A204.1 (cell line): ENCODE measurements at regions not wholly inside any gene's neighbourhood (a gene's known extent, or its start where the extent isn't known, plus 50 kb on each side); places are given as distances from the start of the nearest gene placed in this dataset.

ENCODE experiments used
- FAIRE-seq: peaks from 2 replicates; lab custom pipeline; 2012; peaks lifted over from hg19 to GRCh38; lab: Jason Lieb, UNC

DNA sequence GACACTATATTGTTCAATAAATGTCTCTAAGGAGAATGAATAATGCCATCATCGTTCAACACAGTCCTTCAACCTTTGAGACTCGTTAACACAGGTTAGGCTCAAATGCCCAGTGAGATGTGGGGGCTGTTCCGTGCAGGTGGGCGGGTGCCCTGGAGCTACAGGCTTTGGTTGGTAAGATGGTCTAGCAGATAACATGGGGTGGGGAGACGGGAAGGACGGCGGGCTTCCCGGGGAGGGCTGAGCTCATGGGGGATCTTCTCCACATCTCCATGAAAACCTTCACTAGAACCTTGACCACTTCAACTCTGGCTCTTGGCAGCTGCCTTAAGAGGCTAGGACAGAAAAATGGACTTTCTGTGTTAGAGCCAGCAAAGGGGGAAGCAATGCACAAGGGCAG lies 134.1 kb upstream of the TCERG1L start:
- no peak for FAIRE-seq

DNA sequence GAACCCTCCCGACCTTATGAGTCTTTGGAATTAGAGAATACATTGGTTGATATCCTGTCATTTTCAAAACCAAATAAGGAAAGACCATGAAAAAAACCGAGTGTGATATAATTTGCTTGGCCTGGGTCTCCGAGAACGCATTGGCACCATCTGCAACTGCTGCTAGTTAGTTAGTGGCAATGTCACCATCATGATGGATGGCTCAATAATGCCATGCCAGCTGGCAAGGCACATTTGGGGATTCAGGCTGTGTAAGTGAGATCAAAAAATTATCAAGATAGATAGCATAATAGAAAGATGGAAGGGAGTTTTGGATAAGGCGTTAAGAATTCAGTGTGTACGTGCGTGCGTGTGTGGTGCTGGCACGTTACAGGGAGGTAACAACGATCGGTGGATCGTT lies 134.7 kb upstream of the TCERG1L start:
- FAIRE-seq, result no peak

GRCh38 chr10:131448171-131448570 lies 136.7 kb upstream of the TCERG1L start:
- FAIRE-seq, result no peak

GRCh38 chr10:131448883-131449282 lies 137.4 kb upstream of the TCERG1L start:
- no peak for FAIRE-seq

DNA sequence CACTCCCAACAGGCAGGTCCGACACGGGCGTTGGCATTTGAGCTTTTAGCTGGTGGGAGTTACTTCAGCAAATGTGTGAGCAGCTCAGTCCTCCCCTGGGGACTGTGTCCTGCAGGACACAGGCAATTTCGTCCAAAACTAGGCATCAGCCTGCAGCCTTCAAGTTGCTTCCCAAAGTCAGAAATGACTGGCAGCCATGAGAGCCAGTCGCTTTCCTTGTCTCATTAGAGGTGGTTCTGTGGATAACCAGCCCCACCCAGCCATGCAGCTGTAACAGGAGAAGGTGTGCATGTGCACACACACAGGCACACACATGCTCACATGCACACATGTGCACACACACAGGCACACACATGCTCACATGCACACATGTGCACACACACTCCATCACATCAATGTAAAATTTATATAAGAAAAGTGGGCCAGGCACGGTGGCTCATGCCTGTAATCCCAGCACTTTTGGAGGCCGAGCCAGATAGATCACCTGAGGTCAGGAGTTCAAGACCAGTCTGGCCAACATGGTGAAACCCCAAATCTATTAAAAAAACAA lies 138.8 kb upstream of the TCERG1L start:
- FAIRE-seq, result no peak

- no peak for FAIRE-seq
These were observed 140.0 kb upstream of the TCERG1L start for GRCh38 chr10:131451407-131452015.

- no peak for FAIRE-seq
These were observed 141.6 kb upstream of the TCERG1L start for GRCh38 chr10:131452926-131453720.

DNA sequence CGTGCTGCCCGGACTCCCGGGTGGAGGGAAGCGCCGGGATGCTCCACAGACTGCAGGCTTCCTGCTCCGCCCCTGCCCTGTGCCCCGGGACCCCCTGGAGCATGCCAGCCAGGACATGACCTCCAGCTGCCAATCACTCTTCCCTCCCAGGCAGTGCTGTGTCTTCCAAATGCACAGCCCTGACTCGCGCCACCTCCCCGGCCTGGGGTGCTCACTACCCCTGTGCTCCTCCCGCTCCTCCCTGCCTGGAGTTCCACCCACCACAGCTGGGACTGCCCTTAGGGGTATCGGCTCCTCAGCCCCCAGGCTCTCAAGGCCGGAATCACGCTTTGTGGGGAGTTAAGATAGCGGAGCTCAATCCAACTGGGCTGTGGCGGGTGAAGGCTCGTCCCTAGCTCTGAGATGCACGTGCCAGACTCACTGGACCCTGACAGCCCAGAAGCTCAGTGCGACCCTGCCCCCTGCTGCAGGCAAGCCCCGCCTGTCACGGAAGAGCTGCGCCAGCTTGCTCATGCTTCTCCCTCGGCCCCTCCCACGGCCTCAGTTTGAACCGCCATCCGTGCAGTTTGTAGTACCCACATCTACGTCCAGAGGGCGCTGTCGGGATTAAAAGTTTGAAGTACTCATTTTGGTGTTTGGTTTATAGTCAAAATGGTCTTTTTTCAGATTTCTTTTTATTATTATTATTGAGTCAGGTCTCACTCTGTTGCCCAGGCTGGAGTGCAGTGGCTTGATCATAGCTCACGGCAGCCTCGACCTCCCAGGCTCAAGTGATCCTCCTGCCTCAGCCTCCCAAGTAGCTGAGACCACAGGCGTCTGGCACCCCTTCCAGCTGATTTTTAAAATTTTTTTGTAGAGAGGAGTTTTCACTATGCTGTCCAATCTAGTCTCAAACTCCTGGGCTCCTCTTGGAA lies 142.5 kb upstream of the TCERG1L start:
- FAIRE-seq, result no peak

DNA sequence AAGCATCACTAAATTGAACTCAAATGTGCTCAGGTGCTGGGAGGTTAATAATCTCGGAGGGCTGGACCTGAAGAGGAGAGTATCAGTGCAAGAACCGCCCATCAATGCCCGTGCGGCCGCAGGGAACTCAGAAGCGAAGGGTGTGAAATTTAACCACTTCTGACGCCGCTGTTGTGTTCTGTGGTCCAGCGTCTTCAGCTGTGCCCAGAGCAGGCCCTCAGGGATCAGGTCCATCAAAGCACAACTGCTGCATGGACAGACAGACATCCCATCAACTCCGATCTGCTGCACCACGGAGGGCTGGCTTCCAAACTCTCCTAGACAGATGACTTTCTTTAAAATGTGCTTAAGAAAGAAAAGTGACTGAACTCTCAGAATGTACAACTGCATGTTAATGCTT lies 144.9 kb upstream of the TCERG1L start:
- FAIRE-seq, result no peak

DNA sequence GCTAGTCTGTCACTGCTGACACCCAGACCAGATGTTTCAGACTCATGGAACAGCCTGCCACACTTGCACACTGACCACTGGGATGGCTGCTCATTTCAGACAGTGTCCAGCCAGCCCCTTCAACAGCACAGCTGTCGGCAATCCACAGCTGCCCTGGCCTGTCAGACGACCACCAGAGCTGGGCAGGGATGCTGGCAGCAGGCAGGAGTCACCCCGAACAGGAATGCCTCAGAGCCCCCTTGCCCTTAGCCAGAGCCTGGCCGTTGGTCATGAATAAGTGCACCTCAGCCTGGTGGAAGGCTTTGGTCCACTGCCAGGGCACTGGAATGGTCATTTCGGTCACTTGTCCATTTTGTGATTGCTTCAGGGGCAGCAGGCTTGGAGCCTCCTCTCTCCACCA lies 149.6 kb upstream of the TCERG1L start:
- no peak for FAIRE-seq

DNA sequence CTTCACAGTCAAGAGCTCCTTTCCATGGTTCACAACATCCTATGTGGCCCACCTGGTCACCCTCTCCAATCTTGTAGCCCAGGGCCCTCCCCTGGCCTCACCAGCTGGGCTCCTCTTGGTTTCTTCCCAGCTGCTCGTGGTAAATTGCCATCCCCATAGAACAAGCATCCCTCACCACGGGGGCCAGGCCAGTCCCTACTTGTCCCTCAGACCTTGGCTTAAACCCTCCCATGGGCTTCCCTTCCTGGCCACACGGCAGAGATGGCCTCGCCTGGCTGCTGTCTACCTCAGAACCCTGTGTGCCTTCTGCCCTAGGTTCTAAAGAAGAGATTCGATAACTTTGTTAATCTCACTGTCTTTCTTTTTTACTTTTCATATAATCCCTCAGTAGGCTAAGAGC lies 153.3 kb upstream of the TCERG1L start:
- no peak for FAIRE-seq

- FAIRE-seq, result no peak
These were observed 158.0 kb upstream of the TCERG1L start for GRCh38 chr10:131469551-131469950.

DNA sequence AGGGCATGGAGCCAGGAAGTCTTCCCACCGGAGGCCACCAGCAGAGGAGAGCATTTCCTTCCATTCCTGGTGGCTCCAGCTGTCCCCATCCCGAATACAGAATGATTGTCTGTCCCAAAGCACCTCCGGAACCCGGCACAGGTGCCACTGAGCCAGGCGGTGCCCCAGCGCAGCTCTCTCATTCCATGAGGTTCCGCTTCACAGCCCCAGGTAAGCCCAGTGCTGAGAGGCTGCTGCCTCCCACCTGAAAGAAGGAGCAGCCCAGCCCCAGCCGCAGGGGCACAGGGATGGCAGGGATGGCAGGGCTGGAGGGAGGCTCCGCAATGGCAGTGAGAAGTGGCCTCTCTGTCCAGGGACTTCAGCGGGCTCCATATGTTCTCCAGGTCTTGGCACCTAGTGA lies 162.1 kb upstream of the TCERG1L start:
- no peak for FAIRE-seq

- no peak for FAIRE-seq
These were observed 162.9 kb upstream of the TCERG1L start for GRCh38 chr10:131474416-131474815.

DNA sequence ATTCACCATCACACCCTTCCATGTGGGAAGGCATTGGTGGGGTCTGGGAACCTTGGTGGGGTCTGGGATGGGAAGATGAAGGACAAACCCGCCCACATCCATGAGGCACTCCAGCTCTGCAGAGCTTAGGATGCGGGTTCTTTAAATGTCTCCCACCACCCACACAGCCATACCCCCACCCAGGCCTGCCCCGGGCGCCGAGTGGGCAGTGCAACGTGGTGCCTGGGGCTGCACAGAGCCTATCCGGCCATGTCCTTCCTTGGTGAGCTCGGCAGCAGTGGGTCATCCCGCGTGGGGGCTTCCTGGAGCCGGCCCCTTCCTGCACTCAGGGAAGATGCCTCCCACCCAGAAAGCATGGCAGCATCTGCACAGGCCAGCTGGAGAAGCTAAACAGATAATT lies 163.5 kb upstream of the TCERG1L start:
- FAIRE-seq, result no peak

- FAIRE-seq, result no peak
These were observed 164.3 kb upstream of the TCERG1L start for GRCh38 chr10:131475803-131476202.

DNA sequence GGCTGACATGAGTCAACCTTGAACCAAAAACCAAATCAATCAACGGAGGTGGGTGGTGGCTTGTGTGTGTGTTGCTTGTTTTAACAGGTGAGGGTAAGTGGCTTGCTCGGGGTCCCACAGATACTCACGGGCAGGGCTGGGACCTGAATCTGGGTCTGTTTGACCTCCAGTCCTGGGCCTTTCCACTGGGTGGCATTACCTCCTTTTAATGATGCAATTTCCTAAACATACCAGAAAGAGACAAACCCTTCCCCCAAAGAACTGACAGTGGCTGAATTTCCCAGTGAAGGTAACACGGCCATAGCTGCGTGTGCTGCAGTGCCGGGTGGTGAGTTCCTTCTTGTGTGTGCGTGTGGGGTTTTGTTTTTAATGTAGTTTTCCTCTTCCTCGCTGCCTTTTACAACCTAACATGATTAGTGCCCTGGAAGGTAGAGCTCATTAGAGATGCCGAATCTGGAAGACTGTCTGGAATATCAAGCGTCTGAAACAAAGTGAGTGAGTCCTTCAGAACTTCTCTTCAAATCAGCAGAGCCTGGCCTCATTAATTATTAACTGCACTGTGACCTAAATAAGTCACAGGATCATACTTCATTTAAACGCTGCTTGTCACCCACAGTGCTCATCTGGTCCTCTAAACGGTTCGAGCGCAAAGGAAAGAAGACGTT lies 166.1 kb upstream of the TCERG1L start:
- no peak for FAIRE-seq

GRCh38 chr10:131478377-131478989 lies 167.0 kb upstream of the TCERG1L start:
- no peak for FAIRE-seq

- no peak for FAIRE-seq
These were observed 168.5 kb upstream of the TCERG1L start for GRCh38 chr10:131480066-131480465.

DNA sequence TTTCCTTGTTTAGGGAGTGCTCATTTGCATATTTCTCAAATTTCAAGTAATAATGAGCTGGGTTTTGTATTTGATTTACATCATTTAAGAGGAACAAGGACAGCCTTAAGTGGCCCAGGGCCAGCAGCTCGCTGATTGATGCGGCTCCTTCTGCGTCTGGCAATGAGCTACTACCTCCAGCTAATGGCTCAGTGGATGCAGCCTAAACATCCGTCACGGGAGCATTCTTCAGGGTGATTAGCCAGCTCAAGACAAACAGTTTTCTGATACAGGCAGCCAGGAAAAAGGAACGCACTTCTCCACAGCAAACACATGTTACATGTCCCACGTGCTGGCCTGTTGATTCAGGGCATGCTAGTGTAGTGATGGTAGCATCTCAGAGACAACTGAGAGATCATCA lies 169.3 kb upstream of the TCERG1L start:
- FAIRE-seq, result no peak

- no peak for FAIRE-seq
These were observed 174.2 kb upstream of the TCERG1L start for GRCh38 chr10:131485732-131486131.

DNA sequence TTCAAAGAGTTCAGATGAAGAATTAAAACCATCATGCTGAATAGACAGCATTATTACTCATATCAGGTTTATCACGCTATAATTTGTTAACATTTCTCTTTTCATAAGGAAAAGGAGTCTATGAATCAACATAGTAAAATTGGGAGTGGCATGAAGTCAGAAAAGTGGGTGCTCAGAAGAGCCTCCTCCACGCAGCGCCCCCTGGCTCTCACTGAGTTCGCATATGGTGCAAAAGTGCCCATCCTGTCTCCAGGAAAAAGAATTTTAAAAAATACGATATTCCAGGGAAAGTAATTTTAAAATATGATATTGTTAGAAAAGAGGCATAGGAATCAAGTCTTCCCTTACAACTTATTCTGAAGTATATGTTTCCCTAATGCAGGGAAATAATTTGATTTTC lies 176.3 kb upstream of the TCERG1L start:
- no peak for FAIRE-seq
